Transverse colon (tissue), 4 donors: ENCODE measurements at regions not wholly inside any gene's neighbourhood (a gene's known extent, or its start where the extent isn't known, plus 50 kb on each side); places are given as distances from the start of the nearest gene placed in this dataset.

ENCODE experiments used
- EP300 ChIP-seq: sonication (generic); formaldehyde crosslinking; IDR thresholded peaks from one replicate; pipeline ENCODE4 v1.6.1; 2017; ENCODE audit warnings: antibody characterized with exemption, low read depth
- POLR2A ChIP-seq: fragments of 450-650 bp; IDR thresholded peaks from one replicate; pipeline ENCODE4 v1.6.1; 2016; ENCODE audit warnings: antibody characterized with exemption, mild to moderate bottlenecking, moderate library complexity
- POLR2AphosphoS5 ChIP-seq, 3 donors: sonication (generic); formaldehyde crosslinking; IDR thresholded peaks; one replicate each; pipeline ENCODE4 v1.6.1; 2016; ENCODE audit warnings: antibody characterized with exemption in 3 of 3
- TF ChIP-seq, protein P1 (sequence below), 5 experiments: fragments of 200-600 bp in 3 of 5; fragments of 450-650 bp in 2 of 5; sonication (generic) in 3 of 5; IDR thresholded peaks; 1 replicate in 2 of 5; 2 replicates in 3 of 5; pipeline ENCODE4 v1.5.1; 2016 to 2017; ENCODE audit warnings: antibody characterized with exemption in 5 of 5, inconsistent platforms in 3 of 5, mild to moderate bottlenecking in 2 of 5, moderate library complexity in 1 of 5

- TF ChIP-seq, protein P1, sequence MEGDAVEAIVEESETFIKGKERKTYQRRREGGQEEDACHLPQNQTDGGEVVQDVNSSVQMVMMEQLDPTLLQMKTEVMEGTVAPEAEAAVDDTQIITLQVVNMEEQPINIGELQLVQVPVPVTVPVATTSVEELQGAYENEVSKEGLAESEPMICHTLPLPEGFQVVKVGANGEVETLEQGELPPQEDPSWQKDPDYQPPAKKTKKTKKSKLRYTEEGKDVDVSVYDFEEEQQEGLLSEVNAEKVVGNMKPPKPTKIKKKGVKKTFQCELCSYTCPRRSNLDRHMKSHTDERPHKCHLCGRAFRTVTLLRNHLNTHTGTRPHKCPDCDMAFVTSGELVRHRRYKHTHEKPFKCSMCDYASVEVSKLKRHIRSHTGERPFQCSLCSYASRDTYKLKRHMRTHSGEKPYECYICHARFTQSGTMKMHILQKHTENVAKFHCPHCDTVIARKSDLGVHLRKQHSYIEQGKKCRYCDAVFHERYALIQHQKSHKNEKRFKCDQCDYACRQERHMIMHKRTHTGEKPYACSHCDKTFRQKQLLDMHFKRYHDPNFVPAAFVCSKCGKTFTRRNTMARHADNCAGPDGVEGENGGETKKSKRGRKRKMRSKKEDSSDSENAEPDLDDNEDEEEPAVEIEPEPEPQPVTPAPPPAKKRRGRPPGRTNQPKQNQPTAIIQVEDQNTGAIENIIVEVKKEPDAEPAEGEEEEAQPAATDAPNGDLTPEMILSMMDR (IDR thresholded peaks at IDR 0.05), result no peak
- TF ChIP-seq POLR2A (no peak), EP300 (no peak), POLR2AphosphoS5 (IDR thresholded peaks at IDR 0.05) (no peak)
These were observed 87.8 kb upstream of the ASCC3 start for GRCh38 chr6:100968949-100969348.
